Activated T-cell treated with anti-CD3 and anti-CD28 coated beads for 48 hours (primary cell): ENCODE measurements at regions not wholly inside any gene's neighbourhood (a gene's known extent, or its start where the extent isn't known, plus 50 kb on each side); places are given as distances from the start of the nearest gene placed in this dataset.
"Not testable (repeated sequence)": the region's sequence is repeated elsewhere in the genome, so short reads cannot be mapped to it uniquely, and the experiment has no call there.

Source experiments
- DNase-seq: peaks from one replicate; pipeline ENCODE4 v3.0.0-alpha.2; 2020; ENCODE audit warnings: low read depth

- peak; percentile 62 for DNase-seq
Observed at GRCh38 chr15:30470601-30471365, 56.7 kb upstream of the GOLGA8R start.

GRCh38 chr15:30471366-30471749 is 57.3 kb upstream of the GOLGA8R start:
- not testable (repeated sequence) for DNase-seq

- not testable (repeated sequence) for DNase-seq
Observed at GRCh38 chr15:30471817-30472551, 57.9 kb upstream of the GOLGA8R start.

DNA sequence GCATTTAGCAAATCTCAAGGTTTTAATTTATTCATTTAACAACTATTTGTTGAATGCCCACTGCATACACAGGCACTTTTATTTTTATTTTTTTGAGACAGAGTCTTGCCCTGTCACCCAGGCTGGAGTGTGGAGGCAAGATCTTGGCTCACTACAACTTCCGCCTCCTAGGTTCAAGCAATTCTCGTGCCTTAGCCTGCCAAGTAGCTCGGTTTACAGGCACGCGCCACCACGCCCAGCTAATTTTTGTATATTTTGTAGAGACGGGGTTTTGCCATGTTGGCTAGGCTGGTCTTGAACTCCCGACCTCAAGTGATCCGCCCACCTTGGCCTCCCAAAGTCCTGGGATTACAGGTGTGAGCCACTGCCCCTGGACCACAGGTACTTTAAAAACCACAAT is 67.0 kb upstream of the GOLGA8Q start:
- DNase-seq, result not testable (repeated sequence)

- not testable (repeated sequence) for DNase-seq
Observed at GRCh38 chr15:30489237-30489636, 62.6 kb upstream of the GOLGA8Q start.

DNA sequence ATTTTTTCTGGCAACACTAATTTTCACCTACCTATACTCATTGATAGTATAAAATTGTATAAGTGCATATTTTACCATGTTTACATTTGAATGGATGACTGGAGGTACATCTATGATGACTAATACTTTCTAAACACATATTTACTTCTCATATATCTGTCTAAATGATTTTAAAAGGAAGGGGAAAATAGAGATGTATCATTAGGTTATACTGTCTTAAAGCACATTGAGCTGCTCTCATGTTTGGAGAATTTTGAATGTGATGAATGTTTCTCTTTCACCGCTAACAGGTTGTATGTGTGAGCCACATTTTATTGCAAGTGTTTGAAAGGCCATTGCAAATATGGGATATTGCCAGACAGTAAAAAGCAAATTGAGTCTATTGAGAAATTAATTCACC is 61.5 kb upstream of the GOLGA8Q start:
- not testable (repeated sequence) for DNase-seq

DNA sequence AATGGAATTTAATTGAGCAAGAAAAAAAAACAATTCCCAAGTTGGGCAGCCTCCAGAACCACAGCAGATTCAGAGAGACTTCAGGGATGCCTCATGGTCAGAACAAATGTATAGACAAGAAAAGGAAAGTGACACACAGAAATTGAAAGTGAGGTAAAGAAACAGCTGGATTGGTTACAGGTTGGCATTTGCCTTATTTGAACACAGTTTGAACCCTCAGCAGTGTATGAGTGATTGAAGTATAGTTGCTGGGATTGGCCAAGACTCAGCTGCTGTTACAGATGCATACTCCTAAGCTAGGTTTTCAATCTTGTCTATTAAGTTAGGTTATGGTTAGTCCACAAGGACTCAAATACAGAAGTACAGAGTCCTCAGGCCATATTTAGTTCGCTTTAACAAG is 57.9 kb upstream of the GOLGA8Q start:
- DNase-seq, result not testable (repeated sequence)

DNA sequence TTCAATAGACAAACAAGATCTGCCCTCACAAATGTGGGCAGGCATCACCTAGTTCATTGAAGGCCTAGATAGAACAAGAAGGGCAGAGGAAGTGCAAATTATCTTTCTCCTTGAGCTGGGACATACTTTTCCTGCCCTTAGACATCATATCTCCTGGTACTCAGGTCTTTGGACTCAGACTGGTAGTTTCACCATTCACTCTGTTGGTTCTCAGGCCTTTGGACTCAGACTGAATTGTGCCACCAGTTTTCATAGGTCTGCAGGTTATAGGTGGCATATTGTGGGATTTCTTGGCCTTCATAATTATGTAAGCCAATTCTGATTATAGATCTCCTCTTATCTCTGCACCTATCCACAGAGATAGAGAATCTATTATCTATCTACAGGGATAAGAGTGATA is 54.6 kb upstream of the GOLGA8Q start:
- DNase-seq, result not testable (repeated sequence)

DNA sequence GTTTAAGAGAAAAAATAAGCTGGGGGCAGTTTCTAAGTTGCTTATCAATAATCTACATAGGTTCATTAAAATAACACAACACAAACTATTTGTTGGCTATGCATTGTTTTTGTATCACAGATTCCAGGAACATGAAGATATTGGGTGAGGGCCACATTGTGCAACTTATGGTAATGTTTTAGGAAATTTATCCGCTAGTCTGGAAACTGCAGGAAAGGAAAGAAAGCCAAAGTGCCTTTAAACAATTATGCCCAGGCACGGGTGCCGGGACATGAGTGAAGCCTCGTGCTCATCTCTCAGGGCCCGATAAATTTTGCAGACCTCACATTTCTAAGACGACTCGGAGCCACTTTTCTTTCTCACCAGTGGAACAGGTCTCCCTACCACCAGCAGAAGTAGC is 52.6 kb upstream of the GOLGA8Q start:
- not testable (repeated sequence) for DNase-seq

DNA sequence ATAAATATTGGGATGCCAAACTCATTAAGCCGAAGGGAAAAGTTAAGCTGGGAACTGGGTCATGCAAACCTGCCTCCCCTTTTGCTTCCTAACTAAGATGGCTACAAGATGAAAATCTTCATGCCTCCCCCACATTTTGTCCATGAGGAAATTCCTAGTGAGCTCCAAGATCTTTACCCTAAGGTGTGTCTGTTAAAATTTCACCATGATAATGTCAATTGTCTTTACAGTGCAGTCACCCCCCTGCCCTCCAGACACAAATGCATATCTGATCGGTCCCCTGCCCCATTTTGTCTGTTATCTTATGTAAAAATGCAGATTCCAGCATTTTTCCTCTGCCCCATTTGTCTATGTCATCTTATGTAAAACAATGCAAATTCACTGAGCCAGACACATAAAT is 51.3 kb upstream of the GOLGA8Q start:
- DNase-seq, result not testable (repeated sequence)
